Nephron (organoid): ENCODE measurements at regions not wholly inside any gene's neighbourhood (a gene's known extent, or its start where the extent isn't known, plus 50 kb on each side); places are given as distances from the start of the nearest gene placed in this dataset.

Experiments used
- H3K27ac Mint-ChIP-seq, 3 experiments: 2 replicates each; pipeline ENCODE4 v1.8.0; 2020; ENCODE audit warnings: mixed read lengths in 3 of 3, mild to moderate bottlenecking in 2 of 3, moderate library complexity in 1 of 3
- H3K27me3 Mint-ChIP-seq: 2 replicates; pipeline ENCODE4 v1.8.0; 2021; ENCODE audit warnings: low read depth, mild to moderate bottlenecking, moderate library complexity, mixed read lengths
- H3K36me3 Mint-ChIP-seq: 2 replicates; pipeline ENCODE4 v1.8.0; 2020; ENCODE audit warnings: low read depth, mixed read lengths
- H3K4me1 Mint-ChIP-seq: 2 replicates; pipeline ENCODE4 v1.8.0; 2020; ENCODE audit warnings: mixed read lengths
- H3K4me3 Mint-ChIP-seq, 3 experiments: 2 replicates each; pipeline ENCODE4 v1.8.0; 2020; ENCODE audit warnings: mild to moderate bottlenecking in 3 of 3, mixed read lengths in 3 of 3, moderate library complexity in 2 of 3
- H3K9me3 Mint-ChIP-seq: 2 replicates; pipeline ENCODE4 v1.8.0; 2020; ENCODE audit warnings: mixed read lengths
- TF ChIP-seq, protein P1 (sequence below), 3 experiments: fragments of 200-600 bp; sonication (generic); IDR thresholded peaks; one replicate each; pipeline ENCODE4 v1.5.0; 2021; ENCODE audit warnings: antibody characterized with exemption in 3 of 3; ENCODE audit not compliant: unreplicated experiment in 3 of 3

- Mint-ChIP-seq H3K27ac (no peak overlapping the region), H3K9me3 (no peaks in the 10 kb centered on the region), H3K36me3 (no peaks in the 10 kb centered on the region), H3K4me1 (peaks cover 37% of the 10 kb centered on the region), H3K4me3 (no peak overlapping the region), H3K27me3 (peaks cover 8% of the 10 kb centered on the region)
- TF ChIP-seq, protein P1, sequence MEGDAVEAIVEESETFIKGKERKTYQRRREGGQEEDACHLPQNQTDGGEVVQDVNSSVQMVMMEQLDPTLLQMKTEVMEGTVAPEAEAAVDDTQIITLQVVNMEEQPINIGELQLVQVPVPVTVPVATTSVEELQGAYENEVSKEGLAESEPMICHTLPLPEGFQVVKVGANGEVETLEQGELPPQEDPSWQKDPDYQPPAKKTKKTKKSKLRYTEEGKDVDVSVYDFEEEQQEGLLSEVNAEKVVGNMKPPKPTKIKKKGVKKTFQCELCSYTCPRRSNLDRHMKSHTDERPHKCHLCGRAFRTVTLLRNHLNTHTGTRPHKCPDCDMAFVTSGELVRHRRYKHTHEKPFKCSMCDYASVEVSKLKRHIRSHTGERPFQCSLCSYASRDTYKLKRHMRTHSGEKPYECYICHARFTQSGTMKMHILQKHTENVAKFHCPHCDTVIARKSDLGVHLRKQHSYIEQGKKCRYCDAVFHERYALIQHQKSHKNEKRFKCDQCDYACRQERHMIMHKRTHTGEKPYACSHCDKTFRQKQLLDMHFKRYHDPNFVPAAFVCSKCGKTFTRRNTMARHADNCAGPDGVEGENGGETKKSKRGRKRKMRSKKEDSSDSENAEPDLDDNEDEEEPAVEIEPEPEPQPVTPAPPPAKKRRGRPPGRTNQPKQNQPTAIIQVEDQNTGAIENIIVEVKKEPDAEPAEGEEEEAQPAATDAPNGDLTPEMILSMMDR (IDR thresholded peaks at IDR 0.05; ENCODE audit: unreplicated experiment in 3 of 3) = no peak
These were observed 70.3 kb downstream of the PITPNM2 start for GRCh38 chr12:123080634-123081033.

DNA sequence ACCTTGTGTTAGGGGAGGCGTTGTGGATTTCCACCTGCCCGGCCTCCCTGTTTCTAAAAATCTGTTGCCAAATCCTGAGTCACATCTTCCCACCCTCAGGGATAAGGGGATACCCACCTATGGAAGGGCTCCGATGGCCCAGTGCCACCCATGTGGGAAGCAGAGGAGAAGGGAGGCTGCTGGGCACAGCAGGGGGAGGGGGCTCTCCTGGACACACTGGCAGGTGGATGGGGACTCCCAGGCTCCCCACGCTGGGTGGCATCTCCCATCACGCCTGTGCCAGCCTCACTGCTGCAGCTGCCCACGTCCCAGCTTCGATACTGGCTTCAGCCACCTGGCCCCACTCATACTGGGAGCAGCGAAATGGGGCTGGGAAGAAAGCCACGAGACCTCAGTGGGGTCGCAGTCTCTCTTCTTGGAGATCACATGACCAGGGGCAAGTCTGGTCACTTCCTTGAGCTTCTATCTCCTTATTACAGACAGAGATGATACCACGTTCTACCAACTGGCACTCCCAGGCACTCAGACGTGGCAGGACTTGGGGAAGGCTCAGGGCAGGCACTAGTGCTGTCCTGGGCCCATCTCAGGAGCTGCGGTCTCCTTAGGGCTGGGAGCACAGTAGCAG is 72.2 kb downstream of the PITPNM2 start:
- no peaks in the 10 kb centered on the region for H3K9me3 Mint-ChIP-seq

GRCh38 chr12:123078120-123078465 is 72.8 kb downstream of the PITPNM2 start:
- H3K9me3 Mint-ChIP-seq = no peaks in the 10 kb centered on the region
- peaks cover 17% of the 10 kb centered on the region for H3K27me3 Mint-ChIP-seq
- H3K27ac Mint-ChIP-seq = no peak overlapping the region
- H3K4me1 Mint-ChIP-seq = peaks cover 42% of the 10 kb centered on the region
- no peak overlapping the region for H3K4me3 Mint-ChIP-seq
- TF ChIP-seq, protein P1 (IDR thresholded peaks at IDR 0.05; ENCODE audit: unreplicated experiment in 3 of 3) = no peak
- H3K36me3 Mint-ChIP-seq = no peaks in the 10 kb centered on the region

More for the DNA sequence above, 72.2 kb downstream of the PITPNM2 start:
- H3K4me1 Mint-ChIP-seq = peaks cover 38% of the 10 kb centered on the region
- no peaks in the 10 kb centered on the region for H3K36me3 Mint-ChIP-seq
- H3K4me3 Mint-ChIP-seq = no peak overlapping the region
- TF ChIP-seq, protein P1 (IDR thresholded peaks at IDR 0.05; ENCODE audit: unreplicated experiment in 3 of 3) = no peak
- peaks cover 17% of the 10 kb centered on the region for H3K27me3 Mint-ChIP-seq
- no peak overlapping the region for H3K27ac Mint-ChIP-seq

GRCh38 chr12:123077298-123078119 is 73.4 kb downstream of the PITPNM2 start:
- no peaks in the 10 kb centered on the region for H3K36me3 Mint-ChIP-seq

GRCh38 chr12:123076604-123077297 is 74.1 kb downstream of the PITPNM2 start:
- peaks cover 17% of the 10 kb centered on the region for H3K27me3 Mint-ChIP-seq
- no peak overlapping the region for H3K27ac Mint-ChIP-seq
- no peaks in the 10 kb centered on the region for H3K9me3 Mint-ChIP-seq
- H3K36me3 Mint-ChIP-seq = no peaks in the 10 kb centered on the region
- H3K4me3 Mint-ChIP-seq = no peak overlapping the region
- peaks cover 45% of the 10 kb centered on the region for H3K4me1 Mint-ChIP-seq
- TF ChIP-seq, protein P1 (IDR thresholded peaks at IDR 0.05; ENCODE audit: unreplicated experiment in 3 of 3) = no peak

More at GRCh38 chr12:123077298-123078119, 73.4 kb downstream of the PITPNM2 start:
- Mint-ChIP-seq H3K27me3 (peaks cover 17% of the 10 kb centered on the region), H3K4me3 (no peak overlapping the region), H3K9me3 (no peaks in the 10 kb centered on the region), H3K27ac (no peak overlapping the region), H3K4me1 (peaks cover 44% of the 10 kb centered on the region)
- TF ChIP-seq, protein P1 (IDR thresholded peaks at IDR 0.05; ENCODE audit: unreplicated experiment in 3 of 3) = no peak
